ENCODE measurements at regions not wholly inside any gene's neighbourhood (a gene's known extent, or its start where the extent isn't known, plus 50 kb on each side); places are given as distances from the start of the nearest gene placed in this dataset.
"Not testable (repeated sequence)": the region's sequence is repeated elsewhere in the genome, so short reads cannot be mapped to it uniquely, and the experiment has no call there.

GRCh38 chr3:109977897-109978296 is 640.6 kb upstream of the DPPA4 start:
- no peak for TF ChIP-seq CTCF (IDR thresholded peaks at IDR 0.05; ENCODE audit: insufficient read depth, low read length, poor library complexity, severe bottlenecking)
- DNase-seq (ENCODE audit: extremely low read depth, insufficient read length), result no peak
- H3K4me3 ChIP-seq (replicated peaks; ENCODE audit: low read depth, low read length), result no peak overlapping the region
- H3K27me3 ChIP-seq (replicated peaks; ENCODE audit: control insufficient read depth, insufficient read depth, low read length), result no peaks in the 10 kb centered on the region
- no peaks in the 10 kb centered on the region for H3K36me3 ChIP-seq (ENCODE audit: control insufficient read depth, insufficient read depth, low read length)

- no peaks in the 10 kb centered on the region for H3K27me3 ChIP-seq (replicated peaks; ENCODE audit: control insufficient read depth, insufficient read depth, low read length)
- no peaks in the 10 kb centered on the region for H3K36me3 ChIP-seq (ENCODE audit: control insufficient read depth, insufficient read depth, low read length)
- H3K4me3 ChIP-seq (replicated peaks; ENCODE audit: low read depth, low read length), result no peak overlapping the region
- no peak for TF ChIP-seq CTCF (IDR thresholded peaks at IDR 0.05; ENCODE audit: insufficient read depth, low read length, poor library complexity, severe bottlenecking)
- no peak for DNase-seq (ENCODE audit: extremely low read depth, insufficient read length)
These were observed 644.9 kb upstream of the DPPA4 start for GRCh38 chr3:109982201-109982600.

- no peak for TF ChIP-seq CTCF (IDR thresholded peaks at IDR 0.05; ENCODE audit: insufficient read depth, low read length, poor library complexity, severe bottlenecking)
- DNase-seq (ENCODE audit: extremely low read depth, insufficient read length), result no peak
These were observed 647.6 kb upstream of the DPPA4 start for GRCh38 chr3:109984976-109985375.

GRCh38 chr3:109985943-109986555 is 648.7 kb upstream of the DPPA4 start:
- Histone ChIP-seq H3K4me3 (replicated peaks; ENCODE audit: low read depth, low read length) (no peak overlapping the region), H3K27me3 (replicated peaks; ENCODE audit: control insufficient read depth, insufficient read depth, low read length) (no peaks in the 10 kb centered on the region), H3K36me3 (ENCODE audit: control insufficient read depth, insufficient read depth, low read length) (no peaks in the 10 kb centered on the region)
- no peak for TF ChIP-seq CTCF (IDR thresholded peaks at IDR 0.05; ENCODE audit: insufficient read depth, low read length, poor library complexity, severe bottlenecking)
- DNase-seq (ENCODE audit: extremely low read depth, insufficient read length), result no peak

More at GRCh38 chr3:109984976-109985375, 647.6 kb upstream of the DPPA4 start:
- Histone ChIP-seq H3K4me3 (replicated peaks; ENCODE audit: low read depth, low read length) (no peak overlapping the region), H3K27me3 (replicated peaks; ENCODE audit: control insufficient read depth, insufficient read depth, low read length) (no peaks in the 10 kb centered on the region), H3K36me3 (ENCODE audit: control insufficient read depth, insufficient read depth, low read length) (no peaks in the 10 kb centered on the region)

GRCh38 chr3:109994853-109995252 is 657.5 kb upstream of the DPPA4 start:
- DNase-seq (ENCODE audit: extremely low read depth, insufficient read length), result no peak
- no peak for TF ChIP-seq CTCF (IDR thresholded peaks at IDR 0.05; ENCODE audit: insufficient read depth, low read length, poor library complexity, severe bottlenecking)
- H3K27me3 ChIP-seq (replicated peaks; ENCODE audit: control insufficient read depth, insufficient read depth, low read length), result no peaks in the 10 kb centered on the region
- H3K4me3 ChIP-seq (replicated peaks; ENCODE audit: low read depth, low read length), result no peak overlapping the region
- no peaks in the 10 kb centered on the region for H3K36me3 ChIP-seq (ENCODE audit: control insufficient read depth, insufficient read depth, low read length)

GRCh38 chr3:109995377-109995776 is 658.0 kb upstream of the DPPA4 start:
- Histone ChIP-seq H3K36me3 (ENCODE audit: control insufficient read depth, insufficient read depth, low read length) (no peaks in the 10 kb centered on the region), H3K27me3 (replicated peaks; ENCODE audit: control insufficient read depth, insufficient read depth, low read length) (no peaks in the 10 kb centered on the region), H3K4me3 (replicated peaks; ENCODE audit: low read depth, low read length) (no peak overlapping the region)
- DNase-seq (ENCODE audit: extremely low read depth, insufficient read length), result no peak
- TF ChIP-seq CTCF (IDR thresholded peaks at IDR 0.05; ENCODE audit: insufficient read depth, low read length, poor library complexity, severe bottlenecking), result no peak

- DNase-seq (ENCODE audit: extremely low read depth, insufficient read length); H3K36me3 ChIP-seq (ENCODE audit: control insufficient read depth, insufficient read depth, low read length); H3K4me3 ChIP-seq (replicated peaks; ENCODE audit: low read depth, low read length); H3K27me3 ChIP-seq (replicated peaks; ENCODE audit: control insufficient read depth, insufficient read depth, low read length): not testable (repeated sequence)
These were observed 664.6 kb upstream of the DPPA4 start for GRCh38 chr3:110001905-110002304.
